ENCODE measurements at regions not wholly inside any gene's neighbourhood (a gene's known extent, or its start where the extent isn't known, plus 50 kb on each side); places are given as distances from the start of the nearest gene placed in this dataset.

DNA sequence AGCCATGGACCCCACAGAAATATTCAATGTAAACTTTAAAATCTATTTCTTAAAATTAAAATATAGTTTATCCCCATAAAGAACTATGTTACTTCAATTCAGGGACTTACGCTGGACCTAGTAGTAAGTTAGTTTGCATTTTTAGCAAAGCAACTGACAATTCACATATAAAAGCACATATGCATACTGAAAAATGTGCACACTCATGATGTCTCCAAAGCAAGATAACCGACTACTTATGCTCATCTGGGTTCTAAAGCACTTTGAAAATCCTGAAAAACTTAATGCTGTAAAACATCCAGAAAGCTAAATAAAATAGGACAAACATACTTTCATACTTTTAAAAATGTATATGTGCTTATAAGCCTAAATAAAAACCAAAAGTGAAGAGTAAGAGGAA is 264.4 kb upstream of the GAS1 start:
- no peak for DNase-seq

DNA sequence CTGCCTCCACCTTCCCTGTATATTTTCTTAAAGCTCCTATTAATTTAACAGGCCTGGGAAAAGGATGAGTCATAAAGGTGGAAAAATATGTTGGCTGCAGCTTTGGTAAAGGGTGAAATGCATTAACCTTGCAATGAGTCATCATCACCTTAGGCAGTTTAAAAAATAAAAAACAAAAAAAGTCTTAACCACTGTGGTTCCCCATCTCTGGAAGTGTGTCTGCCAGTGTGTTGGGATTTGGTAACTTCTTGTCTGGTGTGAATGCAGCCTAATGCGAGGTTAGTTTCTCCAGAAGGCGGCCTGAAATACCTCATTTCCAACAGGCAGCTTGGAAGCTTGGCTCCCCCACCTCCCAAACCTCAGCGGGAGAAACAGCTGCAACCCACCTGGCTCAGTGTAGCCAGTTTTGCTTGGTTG is 265.3 kb upstream of the GAS1 start:
- no peak for DNase-seq

DNA sequence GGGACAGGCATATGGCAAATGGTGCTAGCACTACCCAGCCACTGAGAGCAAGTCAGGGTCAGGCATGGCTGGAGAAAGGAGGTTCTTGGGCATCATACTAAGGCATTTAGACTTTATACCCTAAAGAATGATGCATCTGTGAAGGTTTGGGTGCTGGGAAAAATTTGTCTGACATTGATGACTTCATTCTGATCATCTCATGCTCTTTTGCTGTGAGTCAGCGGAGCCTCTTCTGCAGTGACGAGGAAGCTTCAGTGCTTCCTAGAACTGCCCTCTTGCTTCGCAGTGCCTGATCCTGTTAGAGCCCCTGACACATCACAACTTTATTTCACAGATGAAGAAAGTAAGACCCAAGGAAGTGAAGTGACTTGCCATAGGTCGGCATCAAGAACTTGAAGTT is 266.6 kb upstream of the GAS1 start:
- DNase-seq: no peak

- no peak for DNase-seq
These were observed 267.7 kb upstream of the GAS1 start for GRCh38 chr9:87214991-87215390.

DNA sequence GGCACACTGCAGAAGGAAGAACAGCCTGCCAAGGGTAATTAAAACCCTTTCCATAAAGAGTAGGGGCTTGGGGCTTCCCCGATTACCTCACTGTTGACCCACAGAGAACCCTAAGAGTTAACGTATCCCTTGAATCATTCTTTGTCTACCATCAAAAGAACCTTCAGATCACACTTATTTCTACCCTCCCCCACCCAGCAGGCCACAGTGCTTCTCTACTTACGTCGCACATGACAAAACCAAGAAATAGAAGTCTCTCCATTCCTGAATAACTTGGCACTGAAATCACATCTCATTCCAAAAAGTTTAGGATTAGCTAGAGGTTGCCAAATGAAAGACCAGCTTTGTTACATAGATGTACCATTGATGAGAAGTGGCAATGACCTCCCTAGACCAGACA is 268.7 kb upstream of the GAS1 start:
- no peak for DNase-seq

DNA sequence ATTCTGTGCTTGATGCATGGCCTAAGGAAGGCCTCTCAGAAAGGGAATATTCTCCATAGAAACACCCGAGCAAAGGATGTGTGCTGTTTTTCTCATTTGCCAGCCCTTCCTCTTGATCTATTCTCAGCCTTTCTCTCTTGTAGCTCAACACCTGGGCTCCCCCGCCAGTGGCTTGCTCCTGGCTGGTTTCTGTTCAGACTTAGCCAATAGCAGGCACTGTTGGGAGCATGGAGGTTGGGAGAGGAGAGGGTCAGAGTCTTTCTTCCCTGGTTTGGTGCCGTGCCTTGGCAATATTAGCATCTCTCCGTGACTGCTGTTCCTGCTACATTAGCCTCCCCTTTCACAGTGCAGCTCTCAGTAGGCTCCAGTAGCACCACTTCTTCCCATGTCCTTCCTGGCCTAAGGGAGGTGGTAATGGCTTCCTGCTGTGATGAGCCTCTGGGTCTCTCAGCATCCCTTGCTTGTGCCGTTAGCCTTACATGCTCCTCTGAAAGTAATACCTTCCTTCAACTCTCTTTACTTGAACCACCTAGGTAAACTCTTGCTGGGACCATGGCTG is 269.7 kb upstream of the GAS1 start:
- DNase-seq: no peak

- no peak for DNase-seq
These were observed 274.0 kb upstream of the DAPK1 start for GRCh38 chr9:87223392-87224246.

DNA sequence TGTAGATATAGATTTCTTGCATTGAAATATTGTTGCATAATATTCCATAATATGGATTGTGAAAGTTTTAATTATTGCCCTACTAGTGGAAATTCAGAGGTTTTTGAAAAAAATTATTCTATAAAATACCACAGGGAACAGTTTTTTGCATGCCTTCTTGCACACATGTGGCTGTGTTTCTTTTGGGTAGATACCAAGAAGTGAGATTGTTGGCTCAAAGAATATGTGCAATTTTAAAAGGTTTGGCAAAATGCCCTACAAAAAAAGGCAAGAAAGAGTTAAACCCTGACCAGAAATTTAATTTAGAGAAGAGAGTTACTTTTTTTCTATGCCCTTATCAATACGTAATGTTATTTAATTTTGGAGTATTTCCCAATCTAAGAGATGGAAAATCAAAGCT is 270.8 kb upstream of the DAPK1 start:
- DNase-seq: no peak

DNA sequence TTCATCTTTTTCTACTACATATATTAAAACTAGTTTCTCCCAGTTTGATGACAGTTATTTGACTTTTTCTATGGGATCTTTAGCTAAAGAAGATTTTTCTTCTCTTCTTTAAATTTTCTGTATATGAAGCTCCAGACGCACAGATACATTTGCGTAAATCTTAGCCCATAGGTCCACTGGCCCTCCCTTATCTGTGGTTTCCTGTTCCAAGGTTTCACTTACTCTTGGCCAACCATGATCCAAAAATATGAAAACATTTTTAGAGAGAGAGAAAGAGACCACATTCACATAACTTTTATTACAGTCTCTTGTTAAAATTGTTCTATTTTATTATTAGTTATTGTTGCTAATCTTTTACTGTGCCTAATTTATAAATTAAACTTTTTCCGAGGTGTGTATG is 270.2 kb upstream of the DAPK1 start:
- DNase-seq: no peak

DNA sequence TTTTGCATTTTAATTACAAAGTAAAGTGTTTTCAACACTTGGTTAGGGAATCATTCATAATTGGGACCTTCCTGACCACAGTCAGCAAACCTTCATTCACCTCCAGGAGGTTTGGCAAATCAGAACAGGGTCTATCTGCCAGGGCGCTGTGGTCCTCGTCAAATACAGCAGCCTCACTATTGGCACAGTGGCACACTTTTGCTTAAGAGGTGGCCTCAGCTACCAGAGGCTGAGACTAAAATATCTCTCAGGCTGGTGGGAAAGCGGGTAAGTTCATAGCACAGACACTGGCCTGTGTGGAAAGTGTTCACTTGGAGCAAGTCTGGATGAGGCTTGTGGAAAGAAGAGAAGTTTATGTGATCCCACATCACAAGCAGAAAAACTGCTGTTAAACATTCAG is 268.6 kb upstream of the DAPK1 start:
- no peak for DNase-seq

GRCh38 chr9:87233431-87233830 is 264.2 kb upstream of the DAPK1 start:
- no peak for DNase-seq

GRCh38 chr9:87233899-87234455 is 263.7 kb upstream of the DAPK1 start:
- DNase-seq: no peak

- DNase-seq: no peak
These were observed 262.8 kb upstream of the DAPK1 start for GRCh38 chr9:87234854-87235253.

DNA sequence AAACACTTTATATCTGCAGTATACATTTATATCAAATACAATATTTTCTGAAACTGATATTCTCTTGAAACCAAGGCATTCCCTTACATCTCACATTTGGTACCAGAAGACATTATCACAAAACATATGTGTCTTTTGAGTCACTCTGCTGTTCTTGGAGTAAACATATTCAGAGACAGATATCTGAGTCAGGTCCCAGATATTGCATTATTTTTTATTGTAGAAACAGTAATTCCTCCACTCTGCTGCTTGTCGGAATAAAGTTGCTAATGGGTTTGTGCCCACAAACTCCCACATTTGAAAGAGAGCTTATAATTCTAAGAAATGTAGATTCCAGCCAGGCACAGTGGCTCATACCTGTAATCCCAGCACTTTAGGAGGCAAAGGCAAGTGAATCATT is 261.1 kb upstream of the DAPK1 start:
- no peak for DNase-seq

DNA sequence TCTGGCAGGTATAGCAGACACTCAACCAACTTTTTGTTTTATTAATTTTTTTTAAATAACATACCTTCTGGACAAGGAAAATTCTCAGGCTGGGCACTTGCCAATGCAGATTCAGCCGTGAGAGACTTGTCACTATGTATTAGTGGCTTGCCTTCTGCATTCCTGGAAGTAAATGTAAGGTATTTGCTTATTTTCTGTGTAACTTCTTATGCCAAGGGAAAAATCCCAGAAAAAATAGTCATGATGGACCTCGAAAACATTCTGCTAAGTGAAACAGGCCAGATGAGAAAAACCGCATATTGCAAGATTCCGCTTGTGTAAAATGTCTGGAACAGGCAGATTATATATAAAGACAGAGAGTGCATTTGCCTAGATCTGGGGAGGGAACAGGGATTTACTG is 260.3 kb upstream of the DAPK1 start:
- no peak for DNase-seq

DNA sequence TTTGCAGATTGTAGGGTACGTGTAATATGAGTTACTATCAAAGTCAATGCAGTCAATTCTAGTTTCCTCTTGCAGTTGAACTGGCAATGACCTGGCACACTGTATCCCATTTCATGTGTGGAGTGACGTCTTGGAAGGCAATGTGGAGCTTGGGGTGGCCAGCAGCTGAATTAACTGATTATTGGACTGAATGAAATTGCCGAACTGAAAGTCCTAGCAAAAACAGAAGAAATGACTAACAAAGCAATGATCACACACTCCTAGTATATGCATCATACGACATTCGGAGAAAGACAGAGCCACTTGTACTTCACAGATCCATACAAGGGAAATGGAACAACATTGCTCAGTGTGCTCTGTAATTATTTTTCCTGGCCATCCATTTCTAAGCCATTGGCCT is 259.1 kb upstream of the DAPK1 start:
- no peak for DNase-seq

DNA sequence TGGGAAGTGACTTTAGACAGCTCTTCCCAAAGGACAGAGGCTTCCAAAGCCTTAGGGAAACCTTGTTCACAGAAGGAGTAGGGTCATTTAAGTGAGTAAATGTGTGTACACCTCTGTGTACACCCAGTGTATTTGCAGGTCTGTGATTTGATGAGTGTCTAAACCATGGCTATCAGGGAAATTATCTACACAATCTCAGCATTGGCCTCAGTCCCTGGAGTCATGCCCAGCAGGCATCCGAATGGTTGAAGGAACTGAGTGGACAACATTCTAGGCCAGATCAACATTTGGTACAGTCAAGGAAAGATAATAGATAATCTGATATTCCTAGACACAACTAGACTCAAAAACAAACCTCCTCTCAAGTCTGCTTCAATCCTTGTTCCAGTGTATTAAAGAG is 258.4 kb upstream of the DAPK1 start:
- no peak for DNase-seq

DNA sequence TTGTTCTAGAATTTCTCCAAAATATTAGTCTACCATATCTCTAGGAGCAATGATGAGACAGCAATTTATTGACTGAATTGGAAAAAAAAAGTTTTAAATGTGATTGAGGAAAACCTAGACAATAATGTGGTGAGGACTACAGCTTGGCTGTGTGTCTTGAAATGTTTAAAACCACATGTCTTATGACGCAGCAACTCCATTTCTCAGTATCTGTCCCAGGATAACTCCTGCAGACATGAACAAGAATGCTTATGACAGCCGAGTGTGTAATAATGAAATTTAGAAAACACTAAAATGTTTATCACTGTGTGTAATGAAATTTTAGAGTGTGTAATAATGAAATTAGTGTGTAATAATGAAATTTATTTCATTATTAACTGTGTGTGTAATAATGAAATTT is 254.1 kb upstream of the DAPK1 start:
- no peak for DNase-seq

DNA sequence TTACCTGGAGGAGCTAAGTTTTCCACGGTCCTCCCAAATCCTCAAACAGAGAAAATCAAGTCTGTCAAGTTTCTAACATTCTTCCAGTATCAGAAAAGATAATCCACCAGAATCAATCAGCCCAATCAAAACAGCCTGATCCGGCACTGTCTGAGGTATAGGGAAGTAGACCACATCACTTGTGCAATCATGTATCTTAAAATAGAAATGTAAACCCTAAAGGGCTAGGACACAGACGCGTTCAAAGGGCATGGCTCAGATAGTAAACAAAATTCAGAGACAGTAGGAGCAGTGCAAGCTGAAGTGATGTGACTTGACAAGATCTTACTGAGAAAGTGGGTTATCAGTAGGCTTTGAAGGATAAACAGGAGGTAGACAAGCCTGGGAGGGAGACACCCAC is 252.4 kb upstream of the DAPK1 start:
- DNase-seq: no peak

DNA sequence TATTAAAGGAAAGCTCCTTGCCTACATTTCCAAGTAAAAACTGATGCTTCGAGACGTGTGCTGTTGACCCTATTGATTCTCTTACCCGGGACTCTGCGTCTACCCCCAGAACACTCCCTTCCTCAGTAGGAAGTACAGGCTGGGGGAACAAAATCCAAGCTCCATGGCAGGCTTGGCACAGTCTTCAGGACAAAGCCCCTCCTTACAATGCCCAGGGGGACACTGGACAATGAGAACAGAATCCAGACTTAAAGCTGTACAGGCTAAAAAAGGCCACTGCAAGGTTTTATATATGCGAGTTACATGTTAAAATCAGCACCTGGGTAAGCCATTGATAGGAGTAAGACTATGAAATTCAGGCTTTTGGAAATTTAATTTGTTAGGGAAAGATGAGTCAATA is 250.6 kb upstream of the DAPK1 start:
- DNase-seq: no peak

- DNase-seq: no peak
These were observed 248.6 kb upstream of the DAPK1 start for GRCh38 chr9:87249029-87249428.

DNA sequence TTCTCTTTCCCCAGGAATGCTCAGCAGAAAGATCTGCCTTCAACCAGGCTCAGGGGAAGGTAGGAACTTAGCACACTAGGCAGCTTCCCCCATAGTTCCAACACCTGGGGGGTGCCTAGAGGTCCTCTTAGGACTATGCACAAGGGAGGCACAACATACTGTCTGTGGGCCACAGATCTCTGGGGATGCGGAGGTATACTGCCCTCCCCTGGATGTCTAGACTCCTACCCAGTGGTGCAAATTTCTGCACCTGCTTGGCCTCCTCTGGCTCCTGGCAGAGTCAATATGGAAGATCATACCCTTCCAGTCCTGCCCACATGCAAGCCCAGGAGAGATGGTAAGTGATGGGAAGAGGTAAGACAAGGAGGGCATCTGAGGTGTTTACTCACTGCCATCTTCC is 247.5 kb upstream of the DAPK1 start:
- DNase-seq: no peak

GRCh38 chr9:87255431-87256155 is 242.1 kb upstream of the DAPK1 start:
- DNase-seq: no peak

DNA sequence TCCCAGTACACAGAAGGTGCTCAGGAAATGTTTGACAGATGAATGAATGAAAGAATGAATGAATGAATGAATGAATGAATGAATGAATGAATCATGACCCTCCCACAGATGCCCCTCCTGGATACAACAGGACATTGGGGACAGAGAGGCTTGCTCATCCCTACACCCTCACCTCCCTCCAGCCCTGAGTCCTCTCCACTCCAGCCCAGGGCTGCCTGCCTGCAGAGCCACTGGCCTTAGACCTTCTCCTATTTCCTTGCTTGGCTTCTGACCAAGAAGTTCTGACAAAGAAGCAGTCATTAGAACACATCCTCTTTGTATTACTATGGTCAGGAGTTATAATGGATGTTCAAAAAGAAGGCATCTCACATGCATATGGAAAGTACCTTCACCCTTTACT is 240.7 kb upstream of the DAPK1 start:
- DNase-seq: no peak

All from DMS 273 treated with DMSO at 0.1 percent for 48 hours (cell line).